ENCODE measurements at regions not wholly inside any gene's neighbourhood (a gene's known extent, or its start where the extent isn't known, plus 50 kb on each side); places are given as distances from the start of the nearest gene placed in this dataset.
"Not testable (repeated sequence)": the region's sequence is repeated elsewhere in the genome, so short reads cannot be mapped to it uniquely, and the experiment has no call there.

GRCh38 chr21:35624901-35625300, 435.4 kb downstream of the SETD4 start:
- DNase-seq (ENCODE audit: low read depth in 4 of 4, low spot score in 3 of 4), result no peak

GRCh38 chr21:35622612-35623011, 437.7 kb downstream of the SETD4 start:
- DNase-seq (ENCODE audit: low read depth in 4 of 4, low spot score in 3 of 4), result no peak

- no peak for DNase-seq (ENCODE audit: low read depth in 4 of 4, low spot score in 3 of 4)
Measured at GRCh38 chr21:35619184-35619583, 441.1 kb downstream of the SETD4 start.

- DNase-seq (ENCODE audit: low read depth in 4 of 4, low spot score in 3 of 4), result no peak
Measured at GRCh38 chr21:35617491-35617890, 442.8 kb downstream of the SETD4 start.

- peak in 1 of 4 donors; percentile 6 for DNase-seq (ENCODE audit: low read depth in 4 of 4, low spot score in 3 of 4)
Measured at GRCh38 chr21:35616090-35616489, 444.2 kb downstream of the SETD4 start.

- DNase-seq (ENCODE audit: low read depth in 4 of 4, low spot score in 3 of 4), result no peak
Measured at GRCh38 chr21:35615325-35615724, 445.0 kb downstream of the SETD4 start.

- DNase-seq (ENCODE audit: low read depth in 4 of 4, low spot score in 3 of 4), result no peak
Measured at GRCh38 chr21:35614396-35614921, 445.9 kb downstream of the SETD4 start.

- DNase-seq (ENCODE audit: low read depth in 4 of 4, low spot score in 3 of 4), result no peak
Measured at GRCh38 chr21:35611708-35612132, 448.6 kb downstream of the SETD4 start.

- no peak for DNase-seq (ENCODE audit: low read depth in 4 of 4, low spot score in 3 of 4)
Measured at GRCh38 chr21:35609263-35609662, 451.1 kb downstream of the SETD4 start.

GRCh38 chr21:35607406-35607805, 452.9 kb downstream of the SETD4 start:
- DNase-seq (ENCODE audit: low read depth in 4 of 4, low spot score in 3 of 4), result no peak

- DNase-seq (ENCODE audit: low read depth in 4 of 4, low spot score in 3 of 4), result no peak
Measured at GRCh38 chr21:35606578-35606977, 453.7 kb downstream of the SETD4 start.

GRCh38 chr21:35606146-35606545, 454.2 kb downstream of the SETD4 start:
- no peak for DNase-seq (ENCODE audit: low read depth in 4 of 4, low spot score in 3 of 4)

GRCh38 chr21:35603494-35603893, 456.8 kb downstream of the SETD4 start:
- no peak for DNase-seq (ENCODE audit: low read depth in 4 of 4, low spot score in 3 of 4)

- DNase-seq (ENCODE audit: low read depth in 4 of 4, low spot score in 3 of 4), result no peak
Measured at GRCh38 chr21:35602811-35603362, 457.4 kb downstream of the SETD4 start.

GRCh38 chr21:35601211-35601610, 459.1 kb downstream of the SETD4 start:
- no peak for DNase-seq (ENCODE audit: low read depth in 4 of 4, low spot score in 3 of 4)

GRCh38 chr21:35599164-35599563, 461.2 kb downstream of the SETD4 start:
- DNase-seq (ENCODE audit: low read depth in 4 of 4, low spot score in 3 of 4), result no peak

- DNase-seq (ENCODE audit: low read depth in 4 of 4, low spot score in 3 of 4), result no peak
Measured at GRCh38 chr21:35597750-35598339, 462.5 kb downstream of the SETD4 start.

- DNase-seq (ENCODE audit: low read depth in 4 of 4, low spot score in 3 of 4), result no peak
Measured at GRCh38 chr21:35594905-35595304, 465.4 kb downstream of the SETD4 start.

- DNase-seq (ENCODE audit: low read depth in 4 of 4, low spot score in 3 of 4), result no peak
Measured at GRCh38 chr21:35593000-35593502, 467.3 kb downstream of the SETD4 start.

- DNase-seq (ENCODE audit: low read depth in 4 of 4, low spot score in 3 of 4), result not testable (repeated sequence)
Measured at GRCh38 chr21:35590284-35590683, 470.0 kb downstream of the SETD4 start.

GRCh38 chr21:35587841-35588380, 472.4 kb downstream of the SETD4 start:
- DNase-seq (ENCODE audit: low read depth in 4 of 4, low spot score in 3 of 4), result no peak

- no peak for DNase-seq (ENCODE audit: low read depth in 4 of 4, low spot score in 3 of 4)
Measured at GRCh38 chr21:35586305-35586704, 474.0 kb downstream of the SETD4 start.

Measured in left renal pelvis (tissue), 4 donors.